ENCODE measurements at regions not wholly inside any gene's neighbourhood (a gene's known extent, or its start where the extent isn't known, plus 50 kb on each side); places are given as distances from the start of the nearest gene placed in this dataset.

DNA sequence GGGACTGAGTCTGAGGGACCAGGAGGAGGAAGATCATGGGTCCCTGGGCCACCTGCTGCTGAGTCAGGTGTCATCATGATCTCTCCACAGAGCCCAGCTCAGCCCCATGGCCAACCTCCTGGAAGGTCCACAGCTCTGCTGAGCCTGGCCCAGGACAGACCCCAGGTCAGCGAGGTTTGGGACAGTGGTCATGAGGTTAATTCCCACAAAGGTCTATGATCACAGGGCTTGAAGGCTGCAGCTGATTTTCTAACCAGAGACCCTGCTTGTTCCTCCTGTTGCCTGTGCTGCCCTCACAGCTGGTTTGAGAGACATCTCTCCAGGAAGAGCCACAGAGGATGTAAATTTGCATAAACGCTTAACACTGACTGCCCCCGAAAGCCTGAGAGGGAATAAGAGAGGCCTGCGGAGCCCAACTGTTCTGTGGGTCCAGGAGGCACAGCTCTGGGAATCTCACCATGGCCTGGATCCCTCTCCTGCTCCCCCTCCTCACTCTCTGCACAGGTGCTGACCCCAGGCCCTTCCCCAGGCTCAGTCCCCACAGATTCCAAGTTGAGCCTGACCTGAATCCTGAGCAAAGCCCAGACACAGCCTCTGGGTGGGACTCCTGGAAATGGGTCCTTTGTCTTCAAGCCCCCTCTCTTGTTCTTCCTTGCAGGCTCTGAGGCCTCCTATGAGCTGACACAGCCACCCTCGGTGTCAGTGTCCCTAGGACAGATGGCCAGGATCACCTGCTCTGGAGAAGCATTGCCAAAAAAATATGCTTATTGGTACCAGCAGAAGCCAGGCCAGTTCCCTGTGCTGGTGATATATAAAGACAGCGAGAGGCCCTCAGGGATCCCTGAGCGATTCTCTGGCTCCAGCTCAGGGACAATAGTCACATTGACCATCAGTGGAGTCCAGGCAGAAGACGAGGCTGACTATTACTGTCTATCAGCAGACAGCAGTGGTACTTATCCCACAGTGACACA lies 102.8 kb downstream of the GGTLC2 start:
- whole genome bisulfite sequencing, 2 donors: 52 to 65% methylated on average over 4 to 8 of the region's 8 CpGs

DNA sequence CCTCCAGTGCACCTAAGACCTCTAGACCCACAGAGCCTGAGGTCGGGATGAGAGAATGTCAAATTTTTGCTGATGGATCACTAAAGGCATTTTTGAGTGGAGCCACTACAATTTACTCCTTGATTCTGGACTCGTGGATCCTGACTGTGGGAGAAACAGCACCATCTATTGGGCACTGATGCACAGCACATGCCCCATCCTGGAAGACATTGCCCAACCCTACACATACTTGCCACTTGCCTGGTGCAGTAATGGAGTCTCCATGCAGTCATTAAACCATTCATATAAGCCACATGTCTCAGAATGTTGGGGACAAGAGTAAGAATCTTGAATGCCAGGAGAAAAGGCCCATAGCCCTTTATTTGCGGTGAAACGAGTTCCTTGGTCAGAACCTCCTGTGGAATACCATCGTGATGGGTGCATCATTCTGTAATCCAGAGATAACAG lies 103.9 kb downstream of the GGTLC2 start:
- Histone ChIP-seq H3K27ac (no peak overlapping the region), H3K36me3 (replicated peaks in 1 of 2; ENCODE audit: insufficient read depth in 1 of 2, low read depth in 2 of 2) (no peaks in the 10 kb centered on the region), H3K4me1 (peaks cover 8% of the 10 kb centered on the region), H3K27me3 (no peaks in the 10 kb centered on the region), H3K9me3 (no peaks in the 10 kb centered on the region), H3K4me3 (no peak overlapping the region)
- peak; percentile 58 to 68 (median 64) for DNase-seq
- TF ChIP-seq, protein P1, sequence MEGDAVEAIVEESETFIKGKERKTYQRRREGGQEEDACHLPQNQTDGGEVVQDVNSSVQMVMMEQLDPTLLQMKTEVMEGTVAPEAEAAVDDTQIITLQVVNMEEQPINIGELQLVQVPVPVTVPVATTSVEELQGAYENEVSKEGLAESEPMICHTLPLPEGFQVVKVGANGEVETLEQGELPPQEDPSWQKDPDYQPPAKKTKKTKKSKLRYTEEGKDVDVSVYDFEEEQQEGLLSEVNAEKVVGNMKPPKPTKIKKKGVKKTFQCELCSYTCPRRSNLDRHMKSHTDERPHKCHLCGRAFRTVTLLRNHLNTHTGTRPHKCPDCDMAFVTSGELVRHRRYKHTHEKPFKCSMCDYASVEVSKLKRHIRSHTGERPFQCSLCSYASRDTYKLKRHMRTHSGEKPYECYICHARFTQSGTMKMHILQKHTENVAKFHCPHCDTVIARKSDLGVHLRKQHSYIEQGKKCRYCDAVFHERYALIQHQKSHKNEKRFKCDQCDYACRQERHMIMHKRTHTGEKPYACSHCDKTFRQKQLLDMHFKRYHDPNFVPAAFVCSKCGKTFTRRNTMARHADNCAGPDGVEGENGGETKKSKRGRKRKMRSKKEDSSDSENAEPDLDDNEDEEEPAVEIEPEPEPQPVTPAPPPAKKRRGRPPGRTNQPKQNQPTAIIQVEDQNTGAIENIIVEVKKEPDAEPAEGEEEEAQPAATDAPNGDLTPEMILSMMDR (IDR thresholded peaks at IDR 0.05): peak; percentile 32 to 72 (median 56)
- TF ChIP-seq POLR2A (IDR thresholded peaks at IDR 0.05): no peak
- intact Hi-C loops (cut with DNase I): no loop called here
- 43 to 61% methylated on average over 4 to 5 of the region's 5 CpGs for WGBS, 2 donors
- peak; percentile 77 for ATAC-seq

More for the DNA sequence above, 102.8 kb downstream of the GGTLC2 start:
- H3K27me3 ChIP-seq: no peaks in the 10 kb centered on the region
- no peak overlapping the region for H3K4me3 ChIP-seq
- TF ChIP-seq POLR2A (IDR thresholded peaks at IDR 0.05): no peak
- H3K36me3 ChIP-seq (replicated peaks in 1 of 2; ENCODE audit: insufficient read depth in 1 of 2, low read depth in 2 of 2): no peaks in the 10 kb centered on the region
- no peak for DNase-seq
- intact Hi-C loops (cut with DNase I): no loop called here
- H3K9me3 ChIP-seq: no peaks in the 10 kb centered on the region
- no peak overlapping the region for H3K27ac ChIP-seq
- ATAC-seq: no peak
- H3K4me1 ChIP-seq: no peaks in the 10 kb centered on the region

DNA sequence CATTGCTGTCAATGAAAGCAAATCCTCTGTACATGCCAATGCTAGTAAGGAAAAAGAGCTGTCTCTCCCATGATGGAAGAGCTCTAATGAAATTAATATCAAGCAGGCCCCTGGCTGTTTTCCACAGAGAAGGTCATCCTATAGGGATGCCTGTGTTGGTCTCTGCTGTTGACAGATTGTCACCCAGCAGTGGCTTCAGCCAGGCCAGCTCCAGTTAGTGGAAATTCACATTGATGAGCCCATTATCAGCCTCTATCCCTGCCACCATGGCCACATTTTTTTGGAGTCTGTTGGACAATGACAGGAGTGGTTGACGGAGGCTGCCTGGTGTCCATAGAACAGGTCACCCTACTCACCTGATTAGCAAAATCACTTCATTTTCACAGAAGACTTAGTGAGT lies 104.3 kb downstream of the GGTLC2 start:
- TF ChIP-seq, protein P1 (IDR thresholded peaks at IDR 0.05): no peak
- TF ChIP-seq POLR2A (IDR thresholded peaks at IDR 0.05): no peak
- intact Hi-C loops (cut with DNase I): no loop called here
- 100% methylated on average over 1 of the region's 1 CpG for WGBS, 2 donors
- no peak for DNase-seq
- Histone ChIP-seq H3K27me3 (no peaks in the 10 kb centered on the region), H3K36me3 (replicated peaks in 1 of 2; ENCODE audit: insufficient read depth in 1 of 2, low read depth in 2 of 2) (no peaks in the 10 kb centered on the region), H3K4me1 (peaks cover 12% of the 10 kb centered on the region), H3K9me3 (no peaks in the 10 kb centered on the region), H3K27ac (no peak overlapping the region), H3K4me3 (no peak overlapping the region)
- no peak for ATAC-seq

DNA sequence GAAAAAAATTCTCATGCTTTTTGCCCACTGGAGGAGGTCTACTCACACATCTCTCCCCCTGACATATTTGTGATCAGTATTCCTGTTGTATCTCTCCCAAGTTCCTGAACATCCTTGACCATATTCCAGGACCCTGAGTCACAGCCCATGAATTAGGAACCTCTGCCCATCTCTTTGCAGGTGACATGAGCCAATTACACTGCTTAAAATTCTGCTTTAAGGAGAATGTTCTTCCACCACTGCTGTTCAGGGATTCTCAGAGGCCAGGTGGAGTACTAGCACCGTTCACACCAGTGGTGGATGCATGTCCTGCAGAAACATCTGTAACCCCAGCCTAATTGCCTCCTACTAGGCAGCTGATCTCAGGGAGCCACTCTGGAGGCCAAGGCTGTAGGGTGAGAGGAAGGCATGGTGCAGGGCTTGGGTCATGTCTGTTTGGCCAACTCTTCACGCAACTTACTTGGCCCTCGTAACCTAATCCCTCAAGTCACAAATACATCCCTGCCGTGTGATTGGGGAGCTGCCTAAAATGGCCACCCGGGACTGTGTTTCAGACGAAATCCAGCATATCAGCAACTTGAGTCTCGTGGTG lies 104.8 kb downstream of the GGTLC2 start:
- TF ChIP-seq, protein P1 (IDR thresholded peaks at IDR 0.05): no peak
- TF ChIP-seq POLR2A (IDR thresholded peaks at IDR 0.05): no peak
- intact Hi-C loops (cut with DNase I): no loop called here
- ATAC-seq: no peak
- H3K36me3 ChIP-seq (replicated peaks in 1 of 2; ENCODE audit: insufficient read depth in 1 of 2, low read depth in 2 of 2): no peaks in the 10 kb centered on the region
- no peak overlapping the region for H3K4me3 ChIP-seq
- 54 to 62% methylated on average over 6 to 7 of the region's 7 CpGs for WGBS, 2 donors
- peaks cover 16% of the 10 kb centered on the region for H3K4me1 ChIP-seq
- DNase-seq: no peak
- H3K9me3 ChIP-seq: no peaks in the 10 kb centered on the region
- H3K27me3 ChIP-seq: no peaks in the 10 kb centered on the region
- H3K27ac ChIP-seq: no peak overlapping the region

DNA sequence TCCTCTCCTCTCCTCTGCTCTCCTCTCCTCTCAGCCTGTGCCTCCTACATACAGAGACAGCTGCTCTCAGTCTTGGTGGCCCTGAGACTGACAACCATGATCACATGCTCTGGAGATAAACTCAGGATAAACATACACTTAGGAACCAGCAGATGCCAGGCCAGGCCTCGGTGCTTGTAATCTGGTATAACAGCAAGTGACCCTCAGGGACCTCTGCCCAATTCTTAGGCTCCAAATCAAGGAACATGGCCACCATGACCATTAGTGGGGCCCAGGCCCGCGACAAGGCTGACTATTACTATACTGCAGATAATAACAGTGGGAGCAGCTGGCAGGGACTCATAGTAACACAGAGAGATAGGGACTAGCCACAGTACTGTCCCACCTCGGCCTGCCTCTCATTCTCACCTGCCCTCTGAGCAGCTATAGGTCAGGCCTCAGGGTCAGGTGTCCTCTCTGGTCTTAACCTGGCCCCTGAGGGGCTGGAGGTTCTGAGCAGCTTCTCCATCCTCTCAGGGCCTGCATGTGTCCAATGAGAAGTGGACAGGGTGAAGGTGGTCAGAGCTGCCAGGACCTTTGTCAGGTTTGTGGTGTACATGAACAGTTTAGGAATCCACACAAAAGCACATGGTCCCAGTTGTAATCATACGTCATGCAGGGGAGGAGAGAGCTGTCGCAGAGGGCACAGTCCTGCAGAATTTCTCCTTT lies 106.1 kb downstream of the GGTLC2 start:
- WGBS, 2 donors: 68 to 73% methylated on average over 6 of the region's 6 CpGs
- intact Hi-C loops (cut with DNase I): no loop called here
- no peak for DNase-seq

More for the DNA sequence above, 106.1 kb downstream of the GGTLC2 start:
- TF ChIP-seq POLR2A (IDR thresholded peaks at IDR 0.05): no peak
- TF ChIP-seq, protein P1 (IDR thresholded peaks at IDR 0.05): no peak
- Histone ChIP-seq H3K27ac (no peak overlapping the region), H3K36me3 (replicated peaks in 1 of 2; ENCODE audit: insufficient read depth in 1 of 2, low read depth in 2 of 2) (no peaks in the 10 kb centered on the region), H3K4me3 (no peak overlapping the region), H3K4me1 (peaks cover 18% of the 10 kb centered on the region), H3K9me3 (no peaks in the 10 kb centered on the region), H3K27me3 (no peaks in the 10 kb centered on the region)
- ATAC-seq: no peak
